Erythroblast (primary cell): ENCODE measurements at regions not wholly inside any gene's neighbourhood (a gene's known extent, or its start where the extent isn't known, plus 50 kb on each side); places are given as distances from the start of the nearest gene placed in this dataset.

Source experiments
- GATA1 ChIP-seq: IDR thresholded peaks from 2 replicates; pipeline ENCODE4 v1.6.1; 2011; ENCODE audit warnings: low read depth, mild to moderate bottlenecking, control low read depth, low read length, moderate library complexity
- POLR2A ChIP-seq: IDR thresholded peaks from 2 replicates; pipeline ENCODE4 v1.6.1; 2011; ENCODE audit warnings: mild to moderate bottlenecking, low read length

GRCh38 chr18:6488956-6489355, 74.2 kb upstream of the L3MBTL4 start:
- TF ChIP-seq POLR2A (no peak), GATA1 (no peak)
